Adipocyte (in vitro differentiated cells): ENCODE measurements at regions not wholly inside any gene's neighbourhood (a gene's known extent, or its start where the extent isn't known, plus 50 kb on each side); places are given as distances from the start of the nearest gene placed in this dataset.

ENCODE experiments used
- DNase-seq: peaks from one replicate; pipeline ENCODE4 v3.0.0-alpha.2; 2015; ENCODE audit warnings: low read depth
- H3K27me3 ChIP-seq: replicated peaks from 2 replicates; pipeline ENCODE4 v1.7.0; 2013; ENCODE audit warnings: mild to moderate bottlenecking, low read length, moderate library complexity; ENCODE audit not compliant: control insufficient read depth, insufficient read depth
- H3K36me3 ChIP-seq: 2 replicates; pipeline ENCODE4 v1.7.0; 2013; ENCODE audit warnings: low read length, mild to moderate bottlenecking, moderate library complexity; ENCODE audit not compliant: control insufficient read depth, insufficient read depth, severe bottlenecking
- H3K4me1 ChIP-seq: 2 replicates; pipeline ENCODE4 v1.7.0; 2013; ENCODE audit warnings: mild to moderate bottlenecking, low read length, moderate library complexity; ENCODE audit not compliant: control insufficient read depth, insufficient read depth
- H3K4me3 ChIP-seq: 2 replicates; pipeline ENCODE4 v1.7.0; 2013; ENCODE audit warnings: mild to moderate bottlenecking, low read length, moderate library complexity
- H3K9ac ChIP-seq: 2 replicates; pipeline ENCODE4 v1.7.0; 2013; ENCODE audit warnings: mild to moderate bottlenecking, low read length, moderate library complexity
- H3K9me3 ChIP-seq: 2 replicates; pipeline ENCODE4 v1.7.0; 2013; ENCODE audit warnings: mild to moderate bottlenecking, low read length, moderate library complexity; ENCODE audit not compliant: control insufficient read depth

GRCh38 chr3:116896116-116896515 lies 186.5 kb downstream of the TUSC7 start:
- Histone ChIP-seq H3K27me3 (no peaks in the 10 kb centered on the region), H3K4me3 (no peak overlapping the region), H3K9me3 (no peaks in the 10 kb centered on the region), H3K4me1 (no peaks in the 10 kb centered on the region), H3K36me3 (no peaks in the 10 kb centered on the region), H3K9ac (no peak overlapping the region)
- no peak for DNase-seq

GRCh38 chr3:116897382-116897781 lies 187.8 kb downstream of the TUSC7 start:
- Histone ChIP-seq H3K4me1 (no peaks in the 10 kb centered on the region), H3K9me3 (no peaks in the 10 kb centered on the region), H3K4me3 (no peak overlapping the region), H3K27me3 (no peaks in the 10 kb centered on the region), H3K9ac (no peak overlapping the region), H3K36me3 (no peaks in the 10 kb centered on the region)
- no peak for DNase-seq

- H3K4me3 ChIP-seq = no peak overlapping the region
- H3K9ac ChIP-seq = no peak overlapping the region
- no peaks in the 10 kb centered on the region for H3K36me3 ChIP-seq
- no peaks in the 10 kb centered on the region for H3K9me3 ChIP-seq
- no peaks in the 10 kb centered on the region for H3K4me1 ChIP-seq
- no peak for DNase-seq
- H3K27me3 ChIP-seq = no peaks in the 10 kb centered on the region
Measured at GRCh38 chr3:116899253-116899652, 189.7 kb downstream of the TUSC7 start.

- Histone ChIP-seq H3K4me1 (no peaks in the 10 kb centered on the region), H3K36me3 (no peaks in the 10 kb centered on the region), H3K27me3 (no peaks in the 10 kb centered on the region), H3K4me3 (no peak overlapping the region), H3K9ac (no peak overlapping the region), H3K9me3 (no peaks in the 10 kb centered on the region)
- no peak for DNase-seq
Measured at GRCh38 chr3:116905334-116905733, 195.8 kb downstream of the TUSC7 start.

- H3K9me3 ChIP-seq = no peaks in the 10 kb centered on the region
- no peak for DNase-seq
- H3K9ac ChIP-seq = no peak overlapping the region
Measured at GRCh38 chr3:116905794-116906193, 196.2 kb downstream of the TUSC7 start.

GRCh38 chr3:116912116-116912515 lies 202.5 kb downstream of the TUSC7 start:
- H3K9ac ChIP-seq = no peak overlapping the region

More at GRCh38 chr3:116905794-116906193, 196.2 kb downstream of the TUSC7 start:
- H3K4me3 ChIP-seq = no peak overlapping the region
- no peaks in the 10 kb centered on the region for H3K27me3 ChIP-seq
- no peaks in the 10 kb centered on the region for H3K36me3 ChIP-seq
- no peaks in the 10 kb centered on the region for H3K4me1 ChIP-seq

GRCh38 chr3:116914004-116914403 lies 204.4 kb downstream of the TUSC7 start:
- no peak overlapping the region for H3K9ac ChIP-seq

More at GRCh38 chr3:116912116-116912515, 202.5 kb downstream of the TUSC7 start:
- Histone ChIP-seq H3K9me3 (no peaks in the 10 kb centered on the region), H3K27me3 (no peaks in the 10 kb centered on the region), H3K4me3 (no peak overlapping the region), H3K4me1 (no peaks in the 10 kb centered on the region), H3K36me3 (no peaks in the 10 kb centered on the region)
- DNase-seq = no peak

GRCh38 chr3:116916836-116917235 lies 207.3 kb downstream of the TUSC7 start:
- no peaks in the 10 kb centered on the region for H3K36me3 ChIP-seq
- no peak for DNase-seq
- no peaks in the 10 kb centered on the region for H3K4me1 ChIP-seq
- no peaks in the 10 kb centered on the region for H3K9me3 ChIP-seq
- no peak overlapping the region for H3K4me3 ChIP-seq
- H3K9ac ChIP-seq = no peak overlapping the region
- no peaks in the 10 kb centered on the region for H3K27me3 ChIP-seq

More at GRCh38 chr3:116914004-116914403, 204.4 kb downstream of the TUSC7 start:
- Histone ChIP-seq H3K4me1 (no peaks in the 10 kb centered on the region), H3K27me3 (no peaks in the 10 kb centered on the region), H3K36me3 (no peaks in the 10 kb centered on the region), H3K9me3 (no peaks in the 10 kb centered on the region), H3K4me3 (no peak overlapping the region)
- no peak for DNase-seq

- Histone ChIP-seq H3K36me3 (no peaks in the 10 kb centered on the region), H3K4me1 (no peaks in the 10 kb centered on the region), H3K9ac (no peak overlapping the region), H3K4me3 (no peak overlapping the region), H3K27me3 (no peaks in the 10 kb centered on the region), H3K9me3 (peaks cover 5% of the 10 kb centered on the region)
- DNase-seq = peak; percentile 47
Measured at GRCh38 chr3:116920826-116921610, 211.4 kb downstream of the TUSC7 start.

- H3K4me3 ChIP-seq = no peak overlapping the region
- peaks cover 4% of the 10 kb centered on the region for H3K4me1 ChIP-seq
- H3K27me3 ChIP-seq = no peaks in the 10 kb centered on the region
- DNase-seq = no peak
- H3K9ac ChIP-seq = no peak overlapping the region
- H3K36me3 ChIP-seq = no peaks in the 10 kb centered on the region
- peaks cover 5% of the 10 kb centered on the region for H3K9me3 ChIP-seq
Measured at GRCh38 chr3:116927918-116928317, 218.3 kb downstream of the TUSC7 start.

- DNase-seq = peak; percentile 20
- no peak overlapping the region for H3K4me3 ChIP-seq
- H3K36me3 ChIP-seq = no peaks in the 10 kb centered on the region
- H3K27me3 ChIP-seq = no peaks in the 10 kb centered on the region
- H3K9me3 ChIP-seq = peaks cover 5% of the 10 kb centered on the region
- peaks cover 4% of the 10 kb centered on the region for H3K4me1 ChIP-seq
- H3K9ac ChIP-seq = no peak overlapping the region
Measured at GRCh38 chr3:116929505-116930222, 220.1 kb downstream of the TUSC7 start.
